Neural cell (in vitro differentiated cells): ENCODE measurements at regions not wholly inside any gene's neighbourhood (a gene's known extent, or its start where the extent isn't known, plus 50 kb on each side); places are given as distances from the start of the nearest gene placed in this dataset.

ENCODE experiments used
- CTCF ChIP-seq: fragments of 450-650 bp; IDR thresholded peaks from 2 replicates; pipeline ENCODE4 v1.5.1; 2014; ENCODE audit warnings: antibody characterized with exemption, mild to moderate bottlenecking, moderate library complexity; ENCODE audit not compliant: poor library complexity, severe bottlenecking
- EP300 ChIP-seq: fragments of 450-650 bp; conservative IDR thresholded peaks from 2 replicates; pipeline ENCODE4 v1.6.1; 2014; ENCODE audit warnings: antibody characterized with exemption, mild to moderate bottlenecking, moderate library complexity; ENCODE audit not compliant: poor library complexity, severe bottlenecking
- EZH2 ChIP-seq: fragments of 200-600, 300-800 bp; shearing (Covaris generic), sonication (generic); IDR thresholded peaks from 2 replicates; pipeline ENCODE4 v1.6.1; 2014; ENCODE audit warnings: antibody characterized with exemption, low read length, borderline replicate concordance, mild to moderate bottlenecking; ENCODE audit not compliant: insufficient read depth, poor library complexity, severe bottlenecking
- MXI1 ChIP-seq: fragments of 450-650 bp; conservative IDR thresholded peaks from 2 replicates; pipeline ENCODE4 v1.6.1; 2014; ENCODE audit warnings: antibody characterized with exemption, mild to moderate bottlenecking; ENCODE audit not compliant: poor library complexity, severe bottlenecking
- POLR2AphosphoS5 ChIP-seq: IDR thresholded peaks from 2 replicates; pipeline ENCODE4 v1.6.1; 2012
- RAD21 ChIP-seq: fragments of 450-650 bp; conservative IDR thresholded peaks from 2 replicates; pipeline ENCODE4 v1.6.1; 2014; ENCODE audit warnings: antibody characterized with exemption, mild to moderate bottlenecking, moderate library complexity
- SMC3 ChIP-seq: fragments of 450-650 bp; conservative IDR thresholded peaks from 2 replicates; pipeline ENCODE4 v1.6.1; 2014; ENCODE audit warnings: antibody characterized with exemption, mild to moderate bottlenecking, moderate library complexity; ENCODE audit not compliant: poor library complexity

GRCh38 chr4:41865981-41866798 lies 69.0 kb upstream of the TMEM33 start:
- TF ChIP-seq CTCF (no peak), EZH2 (peak; percentile 83), POLR2AphosphoS5 (no peak), EP300 (no peak), SMC3 (no peak), RAD21 (no peak), MXI1 (no peak)
